ENCODE measurements at regions not wholly inside any gene's neighbourhood (a gene's known extent, or its start where the extent isn't known, plus 50 kb on each side); places are given as distances from the start of the nearest gene placed in this dataset.

- DNase-seq, result no peak
These were observed 161.8 kb upstream of the MEF2C start for GRCh38 chr5:89044674-89045200.

DNA sequence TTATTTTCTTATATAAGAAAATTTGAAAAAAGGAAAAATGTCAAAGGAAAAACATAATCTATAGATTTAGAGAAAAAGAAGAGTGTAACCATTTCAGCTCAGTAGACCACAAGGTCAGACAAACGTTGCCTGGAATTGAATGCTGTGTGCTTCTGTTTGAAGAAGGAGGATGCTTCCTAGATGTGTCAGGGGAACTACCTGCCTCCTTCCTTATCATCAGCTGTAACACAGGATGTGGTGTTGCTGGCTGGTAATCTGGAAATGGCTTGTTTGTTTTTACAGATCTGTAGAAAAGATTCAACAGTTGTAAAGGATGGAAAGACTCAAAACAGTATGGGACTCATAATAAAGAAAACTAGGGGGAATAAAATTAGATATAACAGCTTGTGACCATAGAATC is 160.7 kb upstream of the MEF2C start:
- peak; percentile 17 for DNase-seq

DNA sequence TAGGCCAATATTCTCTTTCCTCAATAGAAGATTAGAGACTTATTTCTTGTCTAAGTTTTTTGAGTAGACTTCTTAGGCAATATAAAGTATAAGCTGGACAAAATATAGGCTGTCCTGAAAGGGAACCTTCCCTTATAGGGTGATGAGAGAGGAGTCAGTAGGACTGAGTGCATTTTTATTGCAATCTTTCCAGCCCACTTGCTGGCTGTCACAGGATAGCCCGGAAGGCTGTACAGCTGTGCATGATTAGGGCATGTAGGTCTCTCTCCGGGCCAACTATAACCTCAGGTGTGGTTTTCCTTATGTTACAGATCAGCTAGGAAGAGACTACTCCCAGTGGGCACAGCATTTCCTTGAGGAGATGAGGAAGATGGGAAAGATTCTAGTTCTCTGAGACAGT is 159.8 kb upstream of the MEF2C start:
- no peak for DNase-seq

GRCh38 chr5:89041976-89042375 is 159.0 kb upstream of the MEF2C start:
- no peak for DNase-seq

DNA sequence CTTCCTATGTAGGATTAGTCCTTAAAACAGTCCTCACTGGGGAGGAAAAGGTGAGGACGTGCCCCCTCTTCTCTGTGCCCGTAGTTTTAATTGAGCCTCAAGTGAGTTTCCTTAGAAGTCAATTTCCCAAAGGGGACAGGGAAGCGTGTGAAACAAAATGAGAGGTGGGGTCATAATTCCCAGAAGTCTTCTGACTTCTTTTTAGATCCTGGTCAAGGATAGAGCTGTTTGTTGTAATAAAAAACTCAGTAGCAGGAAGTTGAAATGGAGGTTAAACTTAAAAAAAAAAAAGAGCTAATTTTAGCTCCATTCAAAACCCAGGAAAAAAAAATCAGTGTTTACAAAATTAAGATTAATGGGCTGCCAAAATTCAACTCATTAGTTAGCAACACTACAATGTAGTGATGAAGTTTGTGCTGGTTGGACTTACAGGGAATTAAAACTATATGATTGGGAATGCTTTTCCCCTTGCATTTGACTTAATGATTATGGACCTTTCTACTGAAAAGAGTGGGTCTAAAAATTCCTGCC is 158.3 kb upstream of the MEF2C start:
- DNase-seq, result no peak

- no peak for DNase-seq
These were observed 153.9 kb upstream of the MEF2C start for GRCh38 chr5:89036704-89037489.

DNA sequence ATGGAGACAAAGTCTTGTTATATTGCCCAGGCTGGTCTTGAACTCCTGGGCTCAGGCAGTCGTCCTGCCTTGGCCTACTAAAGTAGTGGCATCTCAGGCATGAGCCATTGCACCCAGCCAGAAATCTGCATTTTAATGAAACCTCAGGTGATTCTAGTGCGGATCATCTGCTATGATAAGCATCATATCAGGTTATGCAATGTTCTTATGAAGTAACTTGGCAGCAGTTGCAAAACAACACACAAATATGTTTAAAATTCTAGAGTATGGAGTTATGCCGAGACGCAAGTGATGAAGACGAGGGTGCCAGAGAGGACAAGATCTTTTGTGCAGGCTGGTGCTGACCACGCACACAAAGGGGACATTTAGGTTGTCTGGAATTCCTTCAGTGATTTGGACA is 153.2 kb upstream of the MEF2C start:
- DNase-seq, result no peak

DNA sequence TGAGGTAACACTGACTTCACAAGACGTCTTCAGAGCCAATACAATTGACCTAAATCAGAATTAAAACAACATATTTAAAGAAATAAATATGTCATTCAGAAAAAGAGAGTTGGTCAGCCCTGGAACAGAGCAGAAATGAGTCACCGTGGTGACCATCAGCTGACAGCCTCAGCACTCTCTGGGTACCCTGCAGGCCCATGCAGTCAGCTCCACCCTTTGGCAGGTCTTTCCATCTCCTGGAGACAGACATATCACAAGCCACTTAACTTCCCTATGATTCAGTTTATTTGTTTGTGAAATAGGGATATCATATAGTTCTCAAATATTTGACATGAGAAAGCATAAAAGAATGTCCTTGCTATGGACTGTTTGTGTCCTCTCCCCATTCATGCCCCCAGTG is 151.6 kb upstream of the MEF2C start:
- DNase-seq, result no peak

GRCh38 chr5:89030798-89031197 is 147.8 kb upstream of the MEF2C start:
- DNase-seq, result no peak

DNA sequence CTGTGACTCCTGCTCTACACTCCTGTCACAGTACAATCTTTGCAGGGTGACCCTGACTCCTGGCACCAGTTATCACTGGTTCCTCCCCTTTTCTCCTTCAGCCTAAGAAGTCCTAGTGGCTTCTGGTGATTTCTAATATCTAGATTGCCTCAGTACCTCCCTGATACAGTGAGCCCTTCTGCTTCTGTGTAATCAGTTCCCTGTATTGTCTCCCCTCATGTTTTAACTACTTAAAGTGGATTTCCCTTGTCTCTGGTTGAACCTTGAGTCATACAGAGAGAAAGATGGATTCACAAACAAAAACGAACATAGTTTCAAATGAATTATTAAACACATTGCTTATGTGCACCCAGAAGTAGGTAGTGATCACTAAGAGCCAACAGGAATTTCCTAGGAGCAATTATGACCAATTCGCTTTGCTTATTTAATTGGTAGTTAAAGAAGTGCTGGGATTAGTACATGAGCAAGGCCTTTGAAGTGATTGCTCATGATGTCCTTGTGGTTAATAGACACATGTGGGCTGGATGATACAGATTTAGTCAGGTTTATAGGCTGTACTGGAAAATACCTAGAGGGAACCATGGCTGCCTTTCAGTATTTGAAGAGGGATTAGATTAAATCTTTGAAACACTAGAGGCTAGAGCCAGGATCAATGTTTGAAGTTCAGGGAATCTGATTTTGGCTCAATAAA is 145.8 kb upstream of the MEF2C start:
- DNase-seq, result no peak

- DNase-seq, result no peak
These were observed 141.1 kb upstream of the MEF2C start for GRCh38 chr5:89024045-89024444.

GRCh38 chr5:89020926-89021610 is 138.1 kb upstream of the MEF2C start:
- no peak for DNase-seq

DNA sequence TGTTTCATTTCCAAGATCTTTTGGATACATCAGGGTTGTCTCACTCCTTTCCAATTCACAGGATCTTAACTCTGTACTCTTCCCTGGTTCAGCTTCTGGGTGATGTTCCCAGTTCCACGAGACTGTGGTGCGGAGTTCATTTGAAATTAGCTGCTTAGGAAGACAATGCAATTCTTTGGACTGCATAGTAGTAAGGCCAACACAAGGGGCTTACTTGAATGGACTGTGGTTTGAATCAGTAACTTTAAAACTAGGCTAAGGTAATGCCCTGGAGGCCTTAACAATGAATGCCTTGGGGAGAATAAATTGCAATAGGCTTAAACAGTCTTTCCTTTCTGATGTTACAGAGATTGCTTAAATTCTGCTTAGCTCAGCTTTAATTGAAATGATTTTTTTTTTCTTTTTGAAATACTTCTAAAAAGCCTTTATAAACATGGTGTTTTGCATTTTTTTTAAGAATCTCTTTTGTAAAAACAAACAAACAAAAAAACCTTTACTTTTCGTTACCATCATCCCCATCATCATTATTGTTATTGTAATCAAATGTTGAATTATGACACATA is 133.8 kb upstream of the MEF2C start:
- no peak for DNase-seq

DNA sequence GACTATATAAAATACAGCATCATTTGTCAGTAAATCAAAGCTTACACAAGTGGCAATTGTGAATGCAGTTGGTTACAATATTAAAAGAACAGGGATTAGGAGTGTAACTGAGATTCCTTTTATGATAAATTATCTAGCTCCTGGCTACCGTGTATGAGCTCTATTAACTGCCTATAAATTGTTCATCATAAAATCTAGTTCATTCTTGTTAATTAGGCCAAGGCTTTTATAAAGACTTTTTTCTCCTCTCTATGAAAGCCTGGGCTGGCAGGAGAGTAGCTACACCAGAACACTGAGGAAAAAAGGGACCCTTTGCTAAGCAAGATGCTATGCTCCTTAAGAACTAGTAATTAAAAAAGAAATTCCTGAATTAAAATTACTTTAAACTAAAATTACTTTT is 132.4 kb upstream of the MEF2C start:
- DNase-seq, result no peak

DNA sequence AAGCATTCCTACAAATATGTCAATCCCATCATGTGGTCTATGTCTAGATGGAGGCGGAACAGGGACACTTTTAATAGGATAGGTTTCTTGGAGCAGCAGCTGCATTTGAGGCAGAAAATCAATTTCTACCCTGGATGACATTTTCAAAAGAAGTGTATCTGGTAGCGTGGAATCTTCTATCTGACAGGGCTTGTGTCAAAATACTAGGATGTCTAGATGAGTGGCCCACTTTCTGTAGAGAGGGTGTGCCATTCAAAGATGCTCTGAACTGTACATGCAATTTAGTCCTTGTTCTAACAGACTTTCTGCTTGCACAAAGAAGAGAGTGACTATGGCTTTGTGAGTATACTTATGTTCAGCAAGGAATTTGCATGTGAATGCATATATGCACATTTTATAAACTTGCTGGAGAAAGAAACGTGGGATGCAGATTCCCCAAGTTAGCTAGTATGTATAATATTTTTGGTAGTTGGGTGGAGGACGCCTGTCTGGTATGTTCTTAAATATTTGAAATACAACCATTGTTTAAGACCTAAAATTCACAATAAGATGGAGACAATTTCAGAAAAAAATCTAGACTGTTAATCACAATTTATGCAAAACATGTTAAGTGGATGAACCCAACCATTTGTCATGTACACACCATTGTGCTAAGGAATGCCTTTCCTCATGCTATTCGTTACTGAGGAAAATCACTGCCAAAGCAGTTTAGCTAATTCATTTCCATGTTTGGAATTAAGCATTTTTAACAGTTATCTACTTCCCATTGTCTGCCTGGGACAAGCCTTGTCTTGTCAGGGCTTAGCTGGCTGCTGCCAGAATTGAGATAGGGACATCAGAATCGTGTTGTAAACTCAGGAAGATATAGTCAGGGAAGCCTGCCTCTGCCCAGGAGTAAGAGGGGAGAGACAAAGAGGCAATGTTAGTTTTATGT is 129.1 kb upstream of the MEF2C start:
- no peak for DNase-seq

DNA sequence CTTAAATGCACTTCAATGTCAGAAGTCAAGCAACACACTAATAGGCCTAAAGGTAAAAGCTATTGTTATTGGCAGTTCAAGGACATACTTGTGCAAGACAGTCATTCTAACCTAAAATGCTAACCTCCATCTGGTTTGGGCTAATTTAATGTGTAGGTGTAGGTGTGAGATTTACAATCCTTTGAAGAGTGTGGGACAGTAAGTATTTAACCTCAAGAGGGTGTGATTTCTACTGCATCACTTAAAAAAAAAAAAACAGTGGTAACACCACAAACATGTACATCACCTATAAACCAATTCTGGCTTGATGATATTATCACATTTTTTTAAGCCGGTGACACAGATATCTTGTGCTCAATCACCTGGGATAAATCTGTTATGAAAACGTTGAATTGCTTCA is 127.5 kb upstream of the MEF2C start:
- no peak for DNase-seq

DNA sequence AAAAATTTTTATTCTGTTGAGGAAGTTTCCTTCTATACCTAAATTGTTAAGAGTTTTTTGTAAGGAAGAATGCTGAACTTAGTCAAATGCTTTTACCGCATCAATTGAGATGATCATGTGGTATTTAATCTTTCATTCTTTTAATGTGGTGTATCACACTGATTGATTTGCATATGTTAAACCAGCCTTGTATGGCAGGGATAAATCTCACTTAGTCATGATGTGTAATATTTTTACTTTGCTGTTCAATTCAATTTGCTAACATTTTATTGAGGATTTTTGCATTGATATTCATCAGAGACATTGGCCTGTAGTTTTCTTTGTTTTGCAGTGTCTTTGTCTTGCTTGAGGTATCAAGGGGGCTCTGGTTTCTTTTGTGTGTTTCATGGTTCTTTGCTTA is 125.3 kb upstream of the MEF2C start:
- no peak for DNase-seq

GRCh38 chr5:89005990-89006389 is 123.0 kb upstream of the MEF2C start:
- DNase-seq, result peak; percentile 22

GRCh38 chr5:89004379-89004778 is 121.4 kb upstream of the MEF2C start:
- no peak for DNase-seq

DNA sequence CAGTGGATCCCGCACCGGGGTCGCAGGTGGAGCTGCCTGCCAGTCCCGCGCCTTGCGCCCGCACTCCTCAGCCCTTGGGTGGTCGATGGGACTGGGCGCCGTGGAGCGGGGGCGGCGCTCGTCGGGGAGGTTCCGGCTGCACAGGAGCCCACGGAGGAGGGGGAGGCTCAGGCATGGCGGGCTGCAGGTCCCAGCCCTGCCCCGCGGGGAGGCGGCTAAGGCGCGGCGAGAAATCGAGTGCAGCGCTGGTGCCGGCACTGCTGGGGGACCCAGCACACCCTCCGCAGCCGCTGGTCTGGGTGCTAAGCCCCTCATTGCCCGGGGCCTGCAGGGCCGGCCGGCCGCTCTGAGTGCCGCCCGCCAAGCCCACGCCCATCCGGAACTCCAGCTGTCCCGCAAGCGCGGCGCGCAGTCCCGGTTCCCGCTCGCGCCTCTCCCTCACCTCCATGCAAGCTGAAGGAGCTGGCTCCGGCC is 120.6 kb upstream of the MEF2C start:
- no peak for DNase-seq

GRCh38 chr5:88999853-89000252 is 116.9 kb upstream of the MEF2C start:
- no peak for DNase-seq

- peak; percentile 57 for DNase-seq
These were observed 115.0 kb upstream of the MEF2C start for GRCh38 chr5:88997937-88998336.

Data from hematopoietic multipotent progenitor cell treated with erythropoietin and hydrocortisone succinate and interleukin-3 and kit ligand, for 6 days (in vitro differentiated cells).